Ectodermal cell (in vitro differentiated cells): ENCODE measurements at regions not wholly inside any gene's neighbourhood (a gene's known extent, or its start where the extent isn't known, plus 50 kb on each side); places are given as distances from the start of the nearest gene placed in this dataset.

ENCODE experiments used
- H3K27ac ChIP-seq: 2 replicates; pipeline ENCODE4 v1.7.0; 2013; ENCODE audit warnings: mild to moderate bottlenecking, low read depth, low read length; ENCODE audit not compliant: insufficient read depth, poor library complexity, severe bottlenecking
- H3K27me3 ChIP-seq: 2 replicates; pipeline ENCODE4 v1.7.0; 2013; ENCODE audit warnings: mild to moderate bottlenecking, low read length; ENCODE audit not compliant: insufficient read depth, control insufficient read depth, poor library complexity, severe bottlenecking
- H3K36me3 ChIP-seq: one replicate; pipeline ENCODE4 v1.7.0; 2013; ENCODE audit warnings: low read length; ENCODE audit not compliant: control insufficient read depth, insufficient read depth
- H3K4me1 ChIP-seq: one replicate; pipeline ENCODE4 v1.7.0; 2013; ENCODE audit warnings: low read length; ENCODE audit not compliant: control insufficient read depth, insufficient read depth
- H3K4me3 ChIP-seq: 2 replicates; pipeline ENCODE4 v1.7.0; 2013; ENCODE audit warnings: low read depth, low read length, control low read depth; ENCODE audit not compliant: insufficient read depth
- H3K9me3 ChIP-seq: 2 replicates; pipeline ENCODE4 v1.7.0; 2013; ENCODE audit warnings: mild to moderate bottlenecking, low read length, moderate library complexity; ENCODE audit not compliant: control insufficient read depth
- WGBS, 2 experiments: methylation state at CpG; one replicate each; pipeline ENCODE4 v1.1.7; 2013; ENCODE audit warnings: missing lambda C conversion rate in 2 of 2; 5-methylcytosine and 5-hydroxymethylcytosine counted together

- Histone ChIP-seq H3K4me3 (no peak overlapping the region), H3K27ac (no peak overlapping the region)
These were observed 96.5 kb upstream of the ATP1A1 start for GRCh38 chr1:116276532-116276931.

GRCh38 chr1:116277840-116278540 is 95.1 kb upstream of the ATP1A1 start:
- no peaks in the 10 kb centered on the region for H3K9me3 ChIP-seq
- H3K4me3 ChIP-seq: no peak overlapping the region
- H3K36me3 ChIP-seq: no peaks in the 10 kb centered on the region
- no peaks in the 10 kb centered on the region for H3K27me3 ChIP-seq
- 83 to 85% methylated on average over 6 of the region's 6 CpGs for WGBS, 2 experiments
- H3K27ac ChIP-seq: no peak overlapping the region
- peaks cover 16% of the 10 kb centered on the region for H3K4me1 ChIP-seq

More at GRCh38 chr1:116276532-116276931, 96.5 kb upstream of the ATP1A1 start:
- Histone ChIP-seq H3K9me3 (no peaks in the 10 kb centered on the region), H3K4me1 (peaks cover 16% of the 10 kb centered on the region), H3K36me3 (no peaks in the 10 kb centered on the region), H3K27me3 (no peaks in the 10 kb centered on the region)
- WGBS, 2 experiments: 92 to 96% methylated on average over 7 of the region's 7 CpGs

- Histone ChIP-seq H3K27ac (no peak overlapping the region), H3K36me3 (no peaks in the 10 kb centered on the region), H3K4me3 (no peak overlapping the region), H3K9me3 (no peaks in the 10 kb centered on the region), H3K4me1 (peaks cover 10% of the 10 kb centered on the region), H3K27me3 (no peaks in the 10 kb centered on the region)
- 97 to 99% methylated on average over 6 of the region's 6 CpGs for WGBS, 2 experiments
These were observed 94.5 kb upstream of the ATP1A1 start for GRCh38 chr1:116278541-116278866.

GRCh38 chr1:116279715-116280114 is 93.3 kb upstream of the ATP1A1 start:
- H3K36me3 ChIP-seq: no peaks in the 10 kb centered on the region
- no peaks in the 10 kb centered on the region for H3K4me1 ChIP-seq
- H3K4me3 ChIP-seq: no peak overlapping the region
- no peaks in the 10 kb centered on the region for H3K27me3 ChIP-seq
- no peaks in the 10 kb centered on the region for H3K9me3 ChIP-seq
- 91 to 97% methylated on average over 3 of the region's 3 CpGs for WGBS, 2 experiments
- no peak overlapping the region for H3K27ac ChIP-seq

- H3K4me3 ChIP-seq: no peak overlapping the region
- H3K27ac ChIP-seq: no peak overlapping the region
- whole genome bisulfite sequencing, 2 experiments: 92 to 97% methylated on average over 4 to 5 of the region's 5 CpGs
- no peaks in the 10 kb centered on the region for H3K36me3 ChIP-seq
- H3K4me1 ChIP-seq: no peaks in the 10 kb centered on the region
- no peaks in the 10 kb centered on the region for H3K27me3 ChIP-seq
- no peaks in the 10 kb centered on the region for H3K9me3 ChIP-seq
These were observed 88.1 kb upstream of the ATP1A1 start for GRCh38 chr1:116284819-116285390.

GRCh38 chr1:116286541-116286971 is 86.5 kb upstream of the ATP1A1 start:
- Histone ChIP-seq H3K27ac (no peak overlapping the region), H3K27me3 (no peaks in the 10 kb centered on the region), H3K4me3 (no peak overlapping the region), H3K9me3 (no peaks in the 10 kb centered on the region), H3K36me3 (no peaks in the 10 kb centered on the region), H3K4me1 (no peaks in the 10 kb centered on the region)
- WGBS, 2 experiments: 93 to 95% methylated on average over 1 of the region's 1 CpG

- H3K4me3 ChIP-seq: no peak overlapping the region
- no peaks in the 10 kb centered on the region for H3K9me3 ChIP-seq
- WGBS, 2 experiments: 88% methylated on average over 5 of the region's 5 CpGs
- no peak overlapping the region for H3K27ac ChIP-seq
- H3K36me3 ChIP-seq: no peaks in the 10 kb centered on the region
- no peaks in the 10 kb centered on the region for H3K4me1 ChIP-seq
- no peaks in the 10 kb centered on the region for H3K27me3 ChIP-seq
These were observed 85.5 kb upstream of the ATP1A1 start for GRCh38 chr1:116287341-116288200.

- no peaks in the 10 kb centered on the region for H3K27me3 ChIP-seq
- no peaks in the 10 kb centered on the region for H3K9me3 ChIP-seq
- WGBS, 2 experiments: 85% methylated on average over 2 of the region's 2 CpGs
- H3K4me3 ChIP-seq: no peak overlapping the region
- no peak overlapping the region for H3K27ac ChIP-seq
- H3K36me3 ChIP-seq: no peaks in the 10 kb centered on the region
- no peaks in the 10 kb centered on the region for H3K4me1 ChIP-seq
These were observed 84.8 kb upstream of the ATP1A1 start for GRCh38 chr1:116288201-116288598.

GRCh38 chr1:116289193-116289592 is 83.9 kb upstream of the ATP1A1 start:
- H3K4me3 ChIP-seq: no peak overlapping the region
- H3K9me3 ChIP-seq: no peaks in the 10 kb centered on the region
- 94 to 98% methylated on average over 2 of the region's 2 CpGs for WGBS, 2 experiments
- H3K4me1 ChIP-seq: no peaks in the 10 kb centered on the region
- H3K27ac ChIP-seq: no peak overlapping the region
- H3K27me3 ChIP-seq: no peaks in the 10 kb centered on the region
- no peaks in the 10 kb centered on the region for H3K36me3 ChIP-seq

- Histone ChIP-seq H3K9me3 (no peaks in the 10 kb centered on the region), H3K27ac (no peak overlapping the region), H3K4me1 (no peaks in the 10 kb centered on the region), H3K36me3 (no peaks in the 10 kb centered on the region), H3K4me3 (no peak overlapping the region), H3K27me3 (no peaks in the 10 kb centered on the region)
- 94 to 95% methylated on average over 2 of the region's 3 CpGs for WGBS, 2 experiments
These were observed 82.8 kb upstream of the ATP1A1 start for GRCh38 chr1:116290085-116290705.
